ENCODE measurements at regions not wholly inside any gene's neighbourhood (a gene's known extent, or its start where the extent isn't known, plus 50 kb on each side); places are given as distances from the start of the nearest gene placed in this dataset.
A peak's percentile ranks its signal among the peaks of the same experiment; 100 is the strongest.
"Not testable (repeated sequence)": the region's sequence is repeated elsewhere in the genome, so short reads cannot be mapped to it uniquely, and the experiment has no call there.

DNA sequence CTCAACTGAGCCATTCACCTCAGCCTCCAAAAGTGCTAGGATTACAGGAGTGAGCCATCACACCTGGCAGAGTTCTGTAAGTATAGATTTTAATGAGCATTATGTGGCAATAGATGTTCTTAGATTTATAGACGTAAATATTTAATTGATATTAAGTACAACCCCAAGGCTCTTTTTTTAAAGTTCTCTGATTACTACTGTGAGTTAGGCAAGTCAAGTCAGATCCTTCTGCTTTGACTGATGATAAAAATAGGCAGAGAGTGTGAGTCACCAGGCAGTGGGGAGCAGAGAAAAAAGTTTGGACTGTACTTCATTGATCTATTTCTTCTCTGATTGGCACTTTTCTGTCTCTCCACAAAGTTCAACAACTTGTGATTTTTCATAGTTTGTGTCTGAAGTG lies 1379.9 kb downstream of the UQCRFS1 start:
- no peak for DNase-seq

GRCh38 chr19:27828829-27829228 lies 1384.1 kb downstream of the UQCRFS1 start:
- DNase-seq: no peak

GRCh38 chr19:27824108-27824507 lies 1388.8 kb downstream of the UQCRFS1 start:
- DNase-seq: no peak

- DNase-seq: no peak
These were observed 1390.6 kb downstream of the UQCRFS1 start for GRCh38 chr19:27822336-27822735.

DNA sequence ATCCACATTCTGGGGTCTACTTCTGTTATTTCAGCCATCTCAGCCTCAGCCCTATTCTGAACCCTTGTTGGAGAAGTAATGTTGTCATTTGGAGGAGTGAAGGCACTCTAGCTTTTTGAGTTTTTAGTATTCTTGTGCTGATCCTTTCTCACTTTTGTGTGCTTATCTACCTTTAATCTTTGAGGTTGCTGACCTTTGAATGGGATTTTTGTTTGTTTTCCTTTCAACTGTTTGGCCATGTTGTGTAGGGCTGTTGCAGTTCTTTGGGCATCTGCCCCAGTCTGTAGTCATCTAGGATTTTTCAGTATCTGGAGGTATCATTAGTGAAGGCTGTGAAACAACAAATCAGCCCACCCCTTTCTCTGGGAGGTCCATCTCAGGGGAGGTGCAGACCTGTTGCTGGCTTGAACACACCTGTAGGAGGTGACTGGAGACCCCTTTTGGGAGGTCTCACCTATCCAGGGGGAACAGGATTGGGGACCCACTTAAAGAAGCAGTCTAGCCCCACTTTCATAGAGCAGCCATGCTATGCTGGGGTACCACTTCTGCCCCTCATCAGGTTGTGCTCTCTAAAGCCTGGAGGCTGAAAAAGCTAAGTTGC lies 1391.4 kb downstream of the UQCRFS1 start:
- no peak for DNase-seq

- DNase-seq: no peak
These were observed 1397.0 kb downstream of the UQCRFS1 start for GRCh38 chr19:27815985-27816384.

DNA sequence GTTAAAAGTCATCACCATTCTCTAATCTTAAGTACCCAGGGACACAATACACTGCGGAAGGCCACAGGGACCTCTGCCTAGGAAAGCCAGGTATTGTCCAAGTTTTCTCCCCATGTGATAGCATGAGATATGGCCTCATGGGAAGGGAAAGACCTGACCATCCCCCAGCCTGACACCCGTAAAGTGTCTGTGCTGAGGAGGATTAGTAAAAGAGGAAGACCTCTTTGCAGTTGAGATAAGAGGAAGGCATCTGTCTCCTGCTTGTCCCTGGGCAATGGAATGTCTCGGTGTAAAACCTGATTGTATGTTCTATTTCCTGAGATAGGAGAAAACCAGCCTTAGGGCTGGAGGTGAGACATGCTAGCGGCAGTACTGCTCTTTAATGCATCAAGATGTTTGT lies 1398.1 kb downstream of the UQCRFS1 start:
- DNase-seq: not testable (repeated sequence)

DNA sequence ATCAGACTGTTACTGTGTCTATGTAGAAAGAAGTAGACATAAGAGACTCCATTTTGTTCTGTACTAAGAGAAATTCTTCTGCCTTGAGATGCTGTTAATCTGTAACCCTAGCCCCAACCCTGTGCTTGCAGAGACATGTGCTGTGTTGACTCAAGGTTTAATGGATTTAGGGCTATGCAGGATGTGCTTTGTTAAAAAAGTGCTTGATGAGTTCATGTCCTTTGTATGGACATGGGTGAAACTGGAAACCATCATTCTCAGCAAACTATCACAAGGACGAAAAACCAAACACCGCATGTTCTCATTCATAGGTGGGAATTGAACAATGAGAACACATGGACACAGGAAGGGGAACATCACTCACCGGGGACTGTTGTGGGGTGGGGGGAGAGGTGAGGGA lies 1398.7 kb downstream of the UQCRFS1 start:
- DNase-seq: not testable (repeated sequence)

GRCh38 chr19:27806471-27807070 lies 1406.4 kb downstream of the UQCRFS1 start:
- DNase-seq: no peak

GRCh38 chr19:27805848-27806247 lies 1407.1 kb downstream of the UQCRFS1 start:
- DNase-seq: no peak

DNA sequence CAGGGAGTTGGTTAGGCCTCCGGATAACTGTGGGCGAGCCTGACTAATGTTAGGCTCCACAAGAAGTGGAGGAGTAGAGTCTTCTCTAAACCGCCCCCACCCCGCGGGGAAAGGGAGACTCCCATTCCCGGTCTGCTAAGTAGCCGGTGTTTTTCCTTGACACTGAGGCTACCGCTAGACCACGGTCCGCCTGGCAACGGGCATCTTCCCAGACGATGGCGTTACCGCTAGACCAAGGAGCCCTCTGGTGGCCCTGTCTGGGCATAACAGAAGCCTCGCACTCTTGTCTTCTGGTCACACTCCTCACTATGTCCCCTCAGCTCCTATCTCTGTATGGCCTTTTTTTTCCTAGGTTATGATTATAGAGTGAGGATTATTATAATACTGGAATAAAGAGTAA lies 1410.7 kb downstream of the UQCRFS1 start:
- DNase-seq: not testable (repeated sequence)

GRCh38 chr19:27796540-27796939 lies 1416.4 kb downstream of the UQCRFS1 start:
- no peak for DNase-seq

DNA sequence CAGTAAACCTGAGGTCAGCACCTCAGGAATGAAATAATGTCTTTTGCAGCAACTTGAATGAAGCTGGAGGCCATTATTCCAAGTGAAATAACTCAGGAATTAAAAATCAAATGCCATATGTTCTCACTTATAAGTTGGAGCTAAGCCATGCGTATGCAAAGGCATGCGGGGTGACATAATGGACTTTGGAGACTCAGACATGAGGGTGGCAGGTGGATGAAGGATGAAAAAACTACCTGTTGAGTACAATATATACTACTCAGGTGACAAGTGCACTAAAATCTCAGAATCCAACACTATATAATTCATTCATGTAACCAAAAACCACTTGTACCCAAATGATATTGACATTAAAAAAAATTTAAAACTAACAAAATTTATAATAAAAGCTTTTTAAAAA lies 1416.9 kb downstream of the UQCRFS1 start:
- no peak for DNase-seq

GRCh38 chr19:27795369-27795768 lies 1417.6 kb downstream of the UQCRFS1 start:
- no peak for DNase-seq

GRCh38 chr19:27794494-27795042 lies 1418.4 kb downstream of the UQCRFS1 start:
- peak in 1 of 2 donors; percentile 6 for DNase-seq

DNA sequence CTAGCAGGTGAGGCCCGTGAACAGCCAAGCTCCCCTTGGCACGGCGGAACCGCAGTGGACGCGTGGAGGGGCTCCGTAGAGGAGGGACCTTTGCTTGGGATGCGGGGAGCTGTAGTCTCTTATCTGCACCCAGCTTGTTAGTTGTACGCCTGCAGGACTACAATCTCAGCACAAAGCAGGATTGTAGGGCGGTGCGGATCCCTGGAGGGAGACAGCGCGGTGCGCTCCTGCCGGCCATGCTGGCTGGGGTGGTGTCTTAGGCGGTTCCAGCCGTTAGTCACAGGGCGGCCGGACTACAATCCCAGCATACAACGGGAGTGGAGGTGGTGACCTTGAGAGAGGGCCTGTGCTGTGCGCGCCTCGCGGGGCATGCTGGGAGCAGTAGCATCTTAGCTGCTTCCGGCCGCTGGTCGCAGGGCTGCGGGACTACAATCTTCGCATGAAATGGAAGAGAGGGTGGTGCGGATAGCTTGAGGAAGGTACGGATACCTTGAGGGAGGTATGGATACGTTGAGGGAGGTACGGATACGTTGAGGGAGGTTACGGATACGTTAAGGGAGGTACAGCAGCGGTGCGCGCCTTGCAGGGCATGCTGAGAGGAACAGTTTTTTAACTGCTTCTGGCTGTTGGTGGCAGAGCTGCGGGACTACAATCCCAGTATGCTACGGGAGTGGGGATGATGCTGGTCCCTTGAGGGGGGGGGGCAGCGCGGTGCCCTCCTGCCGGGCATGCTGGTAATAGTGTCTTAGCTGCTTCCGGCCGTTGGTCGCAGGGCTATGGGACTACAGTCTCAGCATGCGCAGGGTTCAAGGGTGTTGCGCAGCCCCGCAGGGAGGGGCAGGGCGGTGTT lies 1419.1 kb downstream of the UQCRFS1 start:
- DNase-seq: peak; percentile 89 to 90

DNA sequence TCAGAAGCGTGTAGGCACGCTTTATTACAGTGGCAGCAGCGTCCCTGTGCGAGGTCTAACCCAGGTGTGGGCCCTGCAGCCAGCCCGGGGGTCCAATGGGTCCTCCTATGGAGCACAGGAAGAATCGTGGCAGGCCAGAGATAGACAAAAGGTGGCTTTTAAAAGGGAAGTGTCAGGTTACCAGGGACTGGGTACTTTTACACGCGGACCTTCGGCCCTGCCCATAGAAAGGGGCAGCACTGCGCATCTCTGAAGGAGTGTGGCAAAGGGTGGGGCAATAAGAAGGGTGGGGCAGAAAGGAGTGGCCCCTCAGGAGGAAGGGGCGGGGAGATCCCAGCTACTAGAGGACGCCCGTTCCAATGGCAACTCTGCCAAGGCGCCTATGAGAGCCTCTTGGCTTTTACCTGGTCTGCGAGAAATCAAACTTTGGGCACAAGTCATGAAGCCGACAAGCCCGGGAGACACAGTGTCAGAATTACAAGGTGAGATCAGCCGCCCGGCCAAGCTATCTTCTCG lies 1419.8 kb downstream of the UQCRFS1 start:
- DNase-seq: peak; percentile 67 to 71

DNA sequence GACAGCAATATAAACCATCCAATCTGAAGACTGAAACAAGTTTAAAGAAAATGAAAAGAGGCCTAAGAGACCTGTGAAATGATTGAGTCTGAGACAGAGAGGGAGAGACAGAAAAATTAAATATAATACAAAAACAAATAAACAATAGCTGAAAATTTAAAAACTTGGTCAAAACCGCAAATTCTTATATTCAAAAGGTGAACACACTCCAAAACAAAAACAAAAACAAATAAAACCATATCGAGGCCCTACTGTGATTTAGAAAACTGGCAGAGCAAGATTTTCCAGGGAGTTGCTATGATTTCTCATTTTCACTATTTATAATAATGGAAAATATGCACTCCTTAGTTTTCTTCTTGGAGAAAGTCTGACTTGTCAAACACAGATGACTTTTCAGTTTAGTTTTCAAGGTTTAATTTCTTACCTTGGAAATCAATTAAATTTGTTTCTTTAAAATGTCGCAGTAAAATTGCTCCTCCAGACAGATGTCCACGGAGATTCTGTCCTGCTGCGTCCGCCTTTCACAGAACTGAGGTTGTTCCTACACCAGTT lies 1420.3 kb downstream of the UQCRFS1 start:
- no peak for DNase-seq

- DNase-seq: no peak
These were observed 1432.4 kb downstream of the UQCRFS1 start for GRCh38 chr19:27780367-27781075.

GRCh38 chr19:27779954-27780353 lies 1433.0 kb downstream of the UQCRFS1 start:
- no peak for DNase-seq

DNA sequence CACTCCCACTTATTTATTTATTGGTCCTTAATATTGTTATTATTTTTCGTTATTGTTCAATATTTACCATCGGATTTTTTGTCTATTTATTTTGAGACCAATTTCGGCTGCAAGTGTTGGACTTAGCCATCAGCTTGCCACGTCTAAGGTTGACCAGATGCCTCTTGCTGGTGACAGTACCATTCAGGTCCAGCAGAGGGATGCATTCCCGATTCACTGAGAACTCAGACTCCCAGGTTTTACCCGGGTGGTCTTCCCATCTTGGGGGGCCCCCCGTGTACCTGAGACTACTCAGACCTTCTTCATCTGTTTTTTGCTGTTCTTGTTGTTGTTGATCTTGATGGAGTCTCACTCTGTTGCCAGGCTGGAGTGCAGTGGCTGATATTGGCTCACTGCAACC lies 1435.2 kb downstream of the UQCRFS1 start:
- no peak for DNase-seq

- no peak for DNase-seq
These were observed 1435.7 kb downstream of the UQCRFS1 start for GRCh38 chr19:27777242-27777641.

DNA sequence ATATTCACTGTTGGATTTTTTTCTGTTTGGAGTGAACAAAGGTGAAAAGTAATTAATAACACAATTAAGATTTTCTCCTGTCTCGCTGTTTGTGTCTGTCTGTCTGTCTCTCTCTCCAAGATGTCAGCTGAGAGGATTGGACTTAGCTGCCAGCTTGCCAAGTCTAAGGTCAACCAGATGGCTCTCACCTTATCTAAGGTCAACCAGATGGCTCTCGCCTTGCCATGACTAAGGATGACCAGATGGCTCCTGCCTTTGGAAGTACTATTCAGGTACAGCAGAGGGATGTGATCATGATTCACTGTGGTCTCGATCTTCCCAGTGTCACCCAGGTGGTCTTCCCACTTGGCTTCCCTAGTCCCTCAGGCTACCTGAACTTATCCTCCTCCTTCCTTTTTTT lies 1436.4 kb downstream of the UQCRFS1 start:
- DNase-seq: no peak
